22Rv1 (cell line): ENCODE measurements at regions not wholly inside any gene's neighbourhood (a gene's known extent, or its start where the extent isn't known, plus 50 kb on each side); places are given as distances from the start of the nearest gene placed in this dataset.

ENCODE experiments used
- H3K27ac ChIP-seq: fragments of 450-650 bp; 2 replicates; pipeline ENCODE4 v1.5.1; 2017
- CTCF ChIP-seq: fragments of 450-650 bp; IDR thresholded peaks from 2 replicates; pipeline ENCODE4 v1.5.1; 2017; ENCODE audit warnings: mild to moderate bottlenecking
- ZFX ChIP-seq: fragments of 450-650 bp; IDR thresholded peaks from 2 replicates; pipeline ENCODE4 v1.6.1; 2017; ENCODE audit warnings: antibody characterized with exemption, borderline replicate concordance

- TF ChIP-seq CTCF (no peak), ZFX (no peak)
- H3K27ac ChIP-seq = no peak overlapping the region
Measured at GRCh38 chr14:22403296-22403695, 185.7 kb downstream of the DAD1 start.

GRCh38 chr14:22400655-22401259 lies 188.3 kb downstream of the DAD1 start:
- TF ChIP-seq ZFX = no peak
- no peak for TF ChIP-seq CTCF
- H3K27ac ChIP-seq = no peak overlapping the region

- TF ChIP-seq ZFX = no peak
- no peak for TF ChIP-seq CTCF
- H3K27ac ChIP-seq = no peak overlapping the region
Measured at GRCh38 chr14:22399776-22400175, 189.2 kb downstream of the DAD1 start.

- no peak for TF ChIP-seq CTCF
- no peak for TF ChIP-seq ZFX
Measured at GRCh38 chr14:22397221-22397737, 191.7 kb downstream of the DAD1 start.

GRCh38 chr14:22395803-22396202 lies 193.2 kb downstream of the DAD1 start:
- H3K27ac ChIP-seq = no peak overlapping the region
- TF ChIP-seq CTCF (no peak), ZFX (no peak)

More at GRCh38 chr14:22397221-22397737, 191.7 kb downstream of the DAD1 start:
- H3K27ac ChIP-seq = no peak overlapping the region

- no peak for TF ChIP-seq CTCF
- TF ChIP-seq ZFX = no peak
- no peak overlapping the region for H3K27ac ChIP-seq
Measured at GRCh38 chr14:22394616-22395015, 194.4 kb downstream of the DAD1 start.

GRCh38 chr14:22393796-22394195 lies 195.2 kb downstream of the DAD1 start:
- H3K27ac ChIP-seq = no peak overlapping the region
- TF ChIP-seq CTCF (no peak), ZFX (no peak)
